ENCODE measurements at regions not wholly inside any gene's neighbourhood (a gene's known extent, or its start where the extent isn't known, plus 50 kb on each side); places are given as distances from the start of the nearest gene placed in this dataset.

- no peak for ATAC-seq
- TF ChIP-seq PPARA (CRISPR knock-in tag; IDR thresholded peaks at IDR 0.05; ENCODE audit: borderline replicate concordance), result no peak
- no peak for TF ChIP-seq ZNF8 (CRISPR knock-in tag; IDR thresholded peaks at IDR 0.05)
- no peak for TF ChIP-seq BACH2 (CRISPR knock-in tag; IDR thresholded peaks at IDR 0.05; ENCODE audit: borderline replicate concordance)
- no peak for TF ChIP-seq POU6F1 (CRISPR knock-in tag; IDR thresholded peaks at IDR 0.05; ENCODE audit: borderline replicate concordance, low read depth)
- no peak for TF ChIP-seq ESRRG (CRISPR knock-in tag; IDR thresholded peaks at IDR 0.05)
- no peak for TF ChIP-seq ZFP30 (CRISPR knock-in tag; IDR thresholded peaks at IDR 0.05)
- no peak for TF ChIP-seq TCF4 (CRISPR knock-in tag; IDR thresholded peaks at IDR 0.05; ENCODE audit: borderline replicate concordance)
- no peak for TF ChIP-seq CSDC2 (CRISPR knock-in tag; IDR thresholded peaks at IDR 0.05)
- TF ChIP-seq ZNF70 (CRISPR knock-in tag; IDR thresholded peaks at IDR 0.05), result no peak
- no peak for TF ChIP-seq CSRNP3 (CRISPR knock-in tag; IDR thresholded peaks at IDR 0.05)
- no peak for TF ChIP-seq CREB5 (CRISPR knock-in tag; IDR thresholded peaks at IDR 0.05; ENCODE audit: low read depth)
- no peak for TF ChIP-seq ZNF565 (CRISPR knock-in tag; conservative IDR thresholded peaks at IDR 0.05; ENCODE audit: low read depth)
- no peak for TF ChIP-seq TOX (CRISPR knock-in tag; IDR thresholded peaks at IDR 0.05; ENCODE audit: borderline replicate concordance)
- TF ChIP-seq ZFP3 (CRISPR knock-in tag; IDR thresholded peaks at IDR 0.05), result no peak
- no peak for TF ChIP-seq ARNTL (CRISPR knock-in tag; IDR thresholded peaks at IDR 0.05; ENCODE audit: borderline replicate concordance, low read depth)
- no peak for TF ChIP-seq TSHZ2 (CRISPR knock-in tag; IDR thresholded peaks at IDR 0.05)
- TF ChIP-seq RARB (CRISPR knock-in tag; IDR thresholded peaks at IDR 0.05), result no peak
- no peak for TF ChIP-seq PATZ1 (CRISPR knock-in tag; IDR thresholded peaks at IDR 0.05; ENCODE audit: borderline replicate concordance)
- TF ChIP-seq GLIS3 (CRISPR knock-in tag; IDR thresholded peaks at IDR 0.05), result no peak
- no peak for TF ChIP-seq ISL1 (CRISPR knock-in tag; IDR thresholded peaks at IDR 0.05)
Observed at GRCh38 chr3:178005961-178006360, 530.3 kb upstream of the KCNMB2 start.

- no peak for ATAC-seq
- TF ChIP-seq ZC3H10 (CRISPR knock-in tag; IDR thresholded peaks at IDR 0.05) (no peak), BACH2 (CRISPR knock-in tag; IDR thresholded peaks at IDR 0.05; ENCODE audit: borderline replicate concordance) (no peak), ARNTL (CRISPR knock-in tag; IDR thresholded peaks at IDR 0.05; ENCODE audit: borderline replicate concordance, low read depth) (no peak), CSDC2 (CRISPR knock-in tag; IDR thresholded peaks at IDR 0.05) (no peak), TSHZ2 (CRISPR knock-in tag; IDR thresholded peaks at IDR 0.05) (no peak), PATZ1 (CRISPR knock-in tag; IDR thresholded peaks at IDR 0.05; ENCODE audit: borderline replicate concordance) (no peak), ZNF70 (CRISPR knock-in tag; IDR thresholded peaks at IDR 0.05) (no peak), CREB5 (CRISPR knock-in tag; IDR thresholded peaks at IDR 0.05; ENCODE audit: low read depth) (no peak), ZNF8 (CRISPR knock-in tag; IDR thresholded peaks at IDR 0.05) (no peak), RARB (CRISPR knock-in tag; IDR thresholded peaks at IDR 0.05) (no peak)
Observed at GRCh38 chr3:178010306-178010705, 525.9 kb upstream of the KCNMB2 start.

All from SK-N-SH treated with all-trans-retinoic acid at 6 μM for 48 hours (cell line).